HG03103 (cell line): ENCODE measurements at regions not wholly inside any gene's neighbourhood (a gene's known extent, or its start where the extent isn't known, plus 50 kb on each side); places are given as distances from the start of the nearest gene placed in this dataset.
"Not testable (repeated sequence)": the region's sequence is repeated elsewhere in the genome, so short reads cannot be mapped to it uniquely, and the experiment has no call there.

Source experiments
- ATAC-seq: cut with Tn5 transposase; IDR thresholded peaks from one replicate; pipeline ENCODE4 v1.9.1; 2021; ENCODE audit warnings: low read depth; ENCODE audit not compliant: unreplicated experiment

DNA sequence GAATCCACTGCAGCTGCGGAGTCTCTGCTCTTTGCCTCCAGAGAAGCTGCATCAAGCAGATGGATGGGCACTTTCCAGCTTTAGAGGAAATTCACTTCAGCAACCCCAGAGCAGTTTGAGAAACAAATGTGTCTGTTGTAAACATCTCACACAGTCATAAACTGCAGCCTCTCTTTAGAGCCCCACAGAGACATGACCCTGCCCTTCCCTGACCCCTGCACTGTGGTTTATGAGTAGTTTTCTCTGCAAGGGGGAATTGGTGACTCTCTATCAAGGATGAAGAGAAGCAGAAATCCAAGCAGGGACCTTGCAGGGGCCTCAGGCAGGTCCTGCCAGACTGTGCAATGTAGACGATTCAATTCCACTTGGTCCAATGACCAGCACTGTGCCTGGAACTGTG, 160.2 kb downstream of the SH2D4B start:
- ATAC-seq: no peak

DNA sequence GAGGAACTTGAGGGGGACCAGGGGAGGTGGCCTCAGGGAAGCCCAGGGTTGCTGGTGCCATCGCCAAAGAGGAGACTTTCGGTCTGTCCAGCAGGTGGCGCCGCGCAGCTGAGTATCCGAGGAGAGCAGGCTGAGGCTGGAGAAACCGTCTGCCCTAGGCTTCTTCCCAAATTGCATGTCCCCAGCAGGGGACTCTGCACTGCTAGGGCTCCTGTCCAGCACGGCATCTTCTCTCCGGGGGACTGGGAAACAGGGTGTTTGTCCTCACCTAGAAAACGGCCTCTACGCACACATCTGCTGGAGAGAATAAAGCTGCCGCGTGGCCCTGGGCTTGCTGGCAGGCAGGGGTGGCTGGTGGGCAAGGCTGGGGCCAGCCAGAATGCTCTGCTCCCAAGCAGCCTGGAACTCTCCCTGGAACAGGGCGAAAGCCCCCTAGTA, 161.9 kb downstream of the SH2D4B start:
- ATAC-seq: peak; percentile 89

DNA sequence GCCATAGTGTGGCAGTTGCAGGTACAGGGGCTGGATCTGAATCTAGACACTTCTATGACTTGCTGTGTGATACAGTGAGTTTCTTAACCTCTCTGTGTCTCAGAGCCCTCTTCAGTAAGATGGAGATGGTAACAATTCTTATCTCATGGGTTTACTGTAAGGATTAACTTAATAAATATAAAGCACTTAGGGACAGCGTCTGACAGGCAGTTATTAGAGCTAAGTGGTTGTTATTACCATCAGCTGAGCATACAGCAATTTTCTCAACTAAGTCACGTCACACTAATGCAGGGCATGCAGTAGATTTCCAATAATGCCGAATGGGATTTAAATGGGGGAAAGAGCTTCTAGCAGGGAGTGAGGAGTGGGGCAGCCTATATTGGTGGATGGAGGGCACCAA, 162.6 kb downstream of the SH2D4B start:
- ATAC-seq: no peak

DNA sequence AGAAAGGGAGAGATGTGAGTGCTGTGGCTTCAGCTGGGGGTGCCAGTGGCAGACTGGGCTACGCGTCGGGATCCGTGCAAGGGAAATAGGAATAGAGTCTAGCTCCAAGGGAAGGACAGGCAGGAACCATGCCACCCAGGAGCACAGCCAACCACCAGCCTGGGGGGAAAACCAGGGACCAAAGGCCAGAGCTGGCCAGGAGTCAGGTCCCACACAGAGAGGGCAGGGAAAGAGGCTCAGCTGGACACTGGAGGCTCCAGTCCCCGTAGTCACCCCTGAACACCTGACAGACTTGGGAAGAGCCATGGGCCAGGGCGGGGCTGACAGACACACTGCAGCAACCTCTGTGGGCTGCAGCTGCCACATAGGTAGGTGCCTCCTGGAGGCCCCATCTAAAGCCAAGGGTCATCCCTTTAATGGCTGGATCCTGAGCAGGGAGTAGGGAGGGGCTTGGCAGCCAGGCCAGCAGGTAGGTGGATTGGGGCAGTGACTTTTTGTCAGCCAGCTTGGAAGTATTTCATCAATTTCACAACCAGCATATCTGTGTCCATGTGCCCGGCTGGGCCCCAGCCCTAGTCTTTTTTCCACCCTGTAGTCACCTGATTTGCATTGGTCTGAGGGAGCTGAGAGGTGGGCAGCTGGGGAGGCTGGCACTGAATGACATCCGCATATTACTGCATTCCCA, 163.2 kb downstream of the SH2D4B start:
- no peak for ATAC-seq

DNA sequence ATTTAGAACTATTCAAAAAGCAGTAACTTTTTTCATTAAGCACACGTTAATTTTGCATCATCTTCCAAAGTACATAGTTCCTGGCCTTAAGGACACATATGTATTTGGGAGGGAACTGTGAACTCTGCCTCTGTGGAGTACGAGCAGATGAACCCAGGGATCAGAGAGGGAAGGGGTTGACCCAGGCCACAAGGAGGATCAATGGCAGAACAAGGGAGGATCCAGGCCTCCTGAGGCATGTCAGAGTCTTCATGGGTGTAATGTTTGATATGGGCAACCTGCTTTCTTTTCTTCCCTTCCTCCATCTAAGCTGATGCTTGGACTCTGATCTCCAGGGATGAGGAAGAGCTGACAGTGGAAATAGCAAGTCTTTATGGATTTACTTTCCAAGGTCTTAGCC, 164.0 kb downstream of the SH2D4B start:
- no peak for ATAC-seq

DNA sequence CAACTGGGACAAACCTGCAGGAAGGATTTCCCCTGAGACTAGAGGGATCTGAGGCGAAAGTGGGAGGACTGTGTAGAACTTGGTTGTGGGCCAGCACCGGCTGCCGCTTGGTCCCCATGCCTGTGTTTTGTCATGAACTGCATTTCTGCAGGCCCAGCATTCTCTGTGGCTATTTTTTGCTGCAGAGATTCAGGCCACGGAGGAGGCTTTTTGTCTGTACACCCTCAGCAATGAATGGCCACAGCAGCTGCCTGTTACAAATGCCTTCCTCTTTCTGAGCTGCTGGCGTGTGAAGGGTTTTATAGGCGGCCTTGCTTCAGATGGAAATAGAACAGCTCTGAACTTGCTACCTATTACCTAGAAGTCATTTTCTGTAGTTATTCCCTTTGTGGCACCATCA, 164.4 kb downstream of the SH2D4B start:
- ATAC-seq: no peak

GRCh38 chr10:80705899-80706298, 168.2 kb downstream of the SH2D4B start:
- ATAC-seq: no peak

DNA sequence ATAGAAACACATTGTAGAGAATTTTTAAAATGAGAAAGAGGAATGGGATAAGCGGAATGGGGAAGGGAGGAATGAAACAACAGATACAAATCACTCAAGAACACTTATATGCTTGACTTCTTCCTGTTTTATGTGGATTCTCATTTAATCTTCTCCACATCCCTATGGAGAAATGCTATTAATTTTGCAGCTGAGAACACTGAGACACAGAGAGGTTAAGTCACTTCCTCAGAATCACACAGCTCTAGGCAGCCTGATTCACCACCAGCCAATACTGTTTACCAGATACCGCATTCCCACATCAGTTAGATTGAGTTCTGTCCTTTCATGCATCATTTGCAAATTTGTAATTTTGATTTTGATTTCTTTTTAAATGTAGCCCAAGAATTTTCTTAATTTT, 170.5 kb downstream of the SH2D4B start:
- no peak for ATAC-seq

GRCh38 chr10:80708808-80709207, 171.1 kb downstream of the SH2D4B start:
- ATAC-seq: no peak

- no peak for ATAC-seq
These were observed 172.2 kb downstream of the SH2D4B start for GRCh38 chr10:80709866-80710265.

DNA sequence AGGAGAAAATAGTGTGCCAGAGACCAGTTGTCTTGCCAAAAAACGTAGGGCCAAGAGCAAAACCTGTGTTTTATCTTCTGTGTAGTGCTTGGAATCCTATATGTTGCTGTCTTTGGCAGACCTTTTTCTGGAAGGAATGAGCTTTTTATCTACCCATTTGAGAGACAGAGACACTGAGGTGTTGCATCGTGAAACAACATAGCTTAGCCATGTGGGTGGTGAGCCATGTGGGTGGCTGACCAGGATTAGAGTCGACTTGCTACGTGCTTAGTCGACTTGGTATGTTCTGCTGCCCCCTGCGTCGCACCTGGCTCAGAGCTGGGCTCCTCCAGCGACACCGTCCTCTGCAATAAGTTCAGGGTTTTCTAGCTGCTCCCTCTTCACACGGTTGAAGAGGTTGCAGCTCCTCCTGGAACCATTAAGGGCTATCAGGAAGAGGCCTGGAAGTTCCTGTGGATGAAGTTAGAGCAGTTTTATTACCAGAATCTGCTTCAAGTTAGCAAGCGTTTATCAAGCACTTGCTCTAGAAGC, 175.8 kb downstream of the SH2D4B start:
- no peak for ATAC-seq

GRCh38 chr10:80714566-80714965, 176.9 kb downstream of the SH2D4B start:
- ATAC-seq: no peak

GRCh38 chr10:80718024-80718423, 180.3 kb downstream of the SH2D4B start:
- ATAC-seq: no peak

- ATAC-seq: no peak
These were observed 182.2 kb downstream of the SH2D4B start for GRCh38 chr10:80719935-80720334.

DNA sequence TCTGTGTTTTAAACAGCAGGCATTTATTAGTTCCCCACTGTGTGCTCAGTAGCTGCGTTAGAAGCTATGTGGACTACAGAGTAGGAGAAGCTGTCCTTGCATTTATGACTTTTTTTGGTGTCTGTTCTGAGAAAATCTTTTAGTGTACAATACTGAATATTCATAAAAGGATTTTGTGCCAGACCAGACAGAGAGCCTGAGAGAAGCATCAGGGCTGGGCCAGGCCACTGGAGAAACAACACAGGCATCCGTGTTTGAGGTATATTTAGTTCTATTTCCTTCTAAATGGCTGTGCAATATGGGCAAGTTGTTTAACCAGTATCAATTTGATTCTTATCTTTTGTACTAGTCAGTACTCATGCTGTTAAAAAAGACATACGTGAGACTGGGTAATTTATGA, 182.8 kb downstream of the SH2D4B start:
- no peak for ATAC-seq

DNA sequence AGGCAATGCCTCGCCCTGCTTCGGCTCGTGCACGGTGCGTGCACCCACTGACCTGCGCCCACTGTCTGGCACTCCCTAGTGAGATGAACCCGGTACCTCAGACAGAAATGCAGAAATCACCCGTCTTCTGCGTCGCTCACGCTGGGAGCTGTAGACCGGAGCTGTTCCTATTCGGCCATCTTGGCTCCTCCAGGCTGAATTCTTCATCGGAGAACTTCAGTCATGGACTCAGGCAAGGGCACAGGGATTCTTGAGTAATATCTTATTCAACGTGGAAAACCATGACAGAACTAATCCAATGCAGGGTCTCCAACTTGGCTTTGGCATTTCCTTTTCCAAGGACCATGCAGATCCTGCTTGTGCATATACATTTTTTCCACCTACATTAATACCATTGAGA, 190.7 kb downstream of the SH2D4B start:
- ATAC-seq: not testable (repeated sequence)

GRCh38 chr10:80729896-80730295, 192.2 kb downstream of the SH2D4B start:
- ATAC-seq: no peak

- ATAC-seq: no peak
These were observed 192.8 kb downstream of the SH2D4B start for GRCh38 chr10:80730522-80730921.

GRCh38 chr10:80734589-80734988, 196.9 kb downstream of the SH2D4B start:
- no peak for ATAC-seq

DNA sequence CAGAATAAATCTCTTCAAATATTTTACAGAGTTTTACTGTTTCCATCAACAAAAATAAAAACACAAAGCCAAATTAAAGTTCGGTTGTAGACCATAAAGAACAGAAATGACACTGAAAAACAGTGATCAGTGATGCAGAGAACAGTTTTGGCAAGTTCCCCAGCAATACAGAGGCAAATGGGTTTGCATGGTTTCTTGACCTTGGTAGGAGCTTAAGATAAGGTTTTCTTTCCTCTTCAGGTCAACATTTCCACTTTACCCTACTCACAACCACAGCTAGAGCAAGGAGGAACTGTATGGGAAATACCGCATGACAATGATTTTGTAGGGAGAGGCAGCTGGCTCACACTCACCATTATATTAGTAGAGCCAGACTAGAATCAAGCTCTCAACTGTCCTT, 199.5 kb downstream of the SH2D4B start:
- no peak for ATAC-seq

GRCh38 chr10:80739328-80739727, 201.6 kb downstream of the SH2D4B start:
- ATAC-seq: no peak

DNA sequence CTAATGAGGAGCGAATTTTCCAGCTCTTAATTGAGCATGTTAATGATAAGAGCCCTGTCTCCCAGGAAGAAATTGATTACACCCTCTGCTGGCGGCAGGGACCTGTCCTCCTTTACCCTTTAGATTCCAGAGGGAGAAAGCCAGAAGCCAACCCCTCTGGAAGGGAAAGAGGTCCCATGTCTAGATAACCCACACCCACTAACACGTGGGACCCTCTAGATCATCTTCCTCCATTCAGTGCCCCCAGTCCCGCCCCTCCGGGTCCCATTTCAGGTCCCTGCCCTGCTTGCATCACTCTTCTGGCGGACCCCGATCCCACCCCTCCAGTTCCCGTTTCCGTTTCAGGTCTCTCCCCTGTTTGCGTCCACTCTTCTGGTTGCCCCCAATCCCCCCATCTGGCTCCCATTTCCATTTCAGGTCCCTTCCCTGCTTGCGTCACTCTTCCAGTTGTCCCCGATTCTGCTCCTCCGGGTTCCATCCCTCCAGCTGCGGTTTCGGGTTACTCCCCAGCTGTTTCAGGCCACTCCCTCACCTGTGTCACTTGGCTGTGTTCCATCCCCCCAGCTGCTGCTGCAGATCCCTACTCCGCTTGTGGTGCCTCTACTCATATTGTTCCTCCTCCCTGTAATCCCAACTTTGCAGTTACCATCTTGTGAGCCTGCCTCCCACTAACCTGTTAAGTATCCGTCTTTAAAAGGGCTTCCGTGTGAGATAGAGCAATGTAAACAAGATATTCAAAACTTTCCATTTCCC, 202.4 kb downstream of the SH2D4B start:
- ATAC-seq: no peak
